ENCODE measurements at regions not wholly inside any gene's neighbourhood (a gene's known extent, or its start where the extent isn't known, plus 50 kb on each side); places are given as distances from the start of the nearest gene placed in this dataset.

GRCh38 chr7:32250471-32251260 lies 180.5 kb upstream of the PDE1C start:
- H3K9ac ChIP-seq, result no peak overlapping the region
- 43% methylated on average over 18 of the region's 18 CpGs for WGBS, 2 experiments (ENCODE audit: low coverage in 1 of 2, low lambda C conversion rate in 2 of 2, missing lambda C conversion rate in 2 of 2)
- H3K4me1 ChIP-seq (ENCODE audit: insufficient read depth), result no peaks in the 10 kb centered on the region
- no peaks in the 10 kb centered on the region for H3K36me3 ChIP-seq (ENCODE audit: low read depth)
- no peak overlapping the region for H2AFZ ChIP-seq
- no peaks in the 10 kb centered on the region for H3K9me3 ChIP-seq (ENCODE audit: low read depth)
- no peak for DNase-seq
- H4K20me1 ChIP-seq (ENCODE audit: insufficient read depth), result no peaks in the 10 kb centered on the region
- H3K4me2 ChIP-seq (ENCODE audit: unreplicated experiment), result no peak overlapping the region
- TF ChIP-seq EZH2 (IDR thresholded peaks at IDR 0.05; ENCODE audit: insufficient read depth, poor library complexity, severe bottlenecking), result no peak
- no peak for TF ChIP-seq EZH2phosphoT487 (IDR thresholded peaks at IDR 0.05; ENCODE audit: insufficient read depth, low read depth)
- H3K79me2 ChIP-seq (ENCODE audit: insufficient read depth), result no peaks in the 10 kb centered on the region
- no peak overlapping the region for H3K4me3 ChIP-seq
- no peaks in the 10 kb centered on the region for H3F3A ChIP-seq (ENCODE audit: insufficient read depth)
- no peak overlapping the region for H3K27ac ChIP-seq
- no peaks in the 10 kb centered on the region for H3K27me3 ChIP-seq (replicated peaks; ENCODE audit: insufficient read depth)
- no peaks in the 10 kb centered on the region for H3K9me2 ChIP-seq (ENCODE audit: insufficient read depth)
- in situ Hi-C loops (cut with MboI), result no loop called here

GRCh38 chr7:32250003-32250402 lies 179.8 kb upstream of the PDE1C start:
- H4K20me1 ChIP-seq (ENCODE audit: insufficient read depth), result no peaks in the 10 kb centered on the region
- no peak overlapping the region for H3K4me3 ChIP-seq
- no peak for TF ChIP-seq EZH2phosphoT487 (IDR thresholded peaks at IDR 0.05; ENCODE audit: insufficient read depth, low read depth)
- TF ChIP-seq EZH2 (IDR thresholded peaks at IDR 0.05; ENCODE audit: insufficient read depth, poor library complexity, severe bottlenecking), result no peak
- no peaks in the 10 kb centered on the region for H3K27me3 ChIP-seq (replicated peaks; ENCODE audit: insufficient read depth)
- no peak overlapping the region for H3K9ac ChIP-seq
- H3K79me2 ChIP-seq (ENCODE audit: insufficient read depth), result no peaks in the 10 kb centered on the region
- H3F3A ChIP-seq (ENCODE audit: insufficient read depth), result no peaks in the 10 kb centered on the region
- no peak overlapping the region for H3K4me2 ChIP-seq (ENCODE audit: unreplicated experiment)
- in situ Hi-C loops (cut with MboI), result no loop called here
- DNase-seq, result no peak
- H3K36me3 ChIP-seq (ENCODE audit: low read depth), result no peaks in the 10 kb centered on the region
- no peak overlapping the region for H3K27ac ChIP-seq
- H3K9me3 ChIP-seq (ENCODE audit: low read depth), result no peaks in the 10 kb centered on the region
- H3K4me1 ChIP-seq (ENCODE audit: insufficient read depth), result no peaks in the 10 kb centered on the region
- H2AFZ ChIP-seq, result no peak overlapping the region
- WGBS, 2 experiments (ENCODE audit: low coverage in 1 of 2, low lambda C conversion rate in 2 of 2, missing lambda C conversion rate in 2 of 2), result 7% methylated on average over 2 of the region's 2 CpGs
- no peaks in the 10 kb centered on the region for H3K9me2 ChIP-seq (ENCODE audit: insufficient read depth)

- in situ Hi-C loops (cut with MboI), result no loop called here
- Histone ChIP-seq H3K9ac (no peak overlapping the region), H4K20me1 (ENCODE audit: insufficient read depth) (no peaks in the 10 kb centered on the region), H3K4me2 (ENCODE audit: unreplicated experiment) (no peak overlapping the region), H3K79me2 (ENCODE audit: insufficient read depth) (no peaks in the 10 kb centered on the region), H3K27ac (no peak overlapping the region), H3K9me3 (ENCODE audit: low read depth) (no peaks in the 10 kb centered on the region), H3K4me3 (no peak overlapping the region), H3K27me3 (replicated peaks; ENCODE audit: insufficient read depth) (no peaks in the 10 kb centered on the region), H2AFZ (no peak overlapping the region), H3K4me1 (ENCODE audit: insufficient read depth) (no peaks in the 10 kb centered on the region), H3K36me3 (ENCODE audit: low read depth) (no peaks in the 10 kb centered on the region), H3K9me2 (ENCODE audit: insufficient read depth) (no peaks in the 10 kb centered on the region), H3F3A (ENCODE audit: insufficient read depth) (no peaks in the 10 kb centered on the region)
- TF ChIP-seq EZH2 (IDR thresholded peaks at IDR 0.05; ENCODE audit: insufficient read depth, poor library complexity, severe bottlenecking) (no peak), EZH2phosphoT487 (IDR thresholded peaks at IDR 0.05; ENCODE audit: insufficient read depth, low read depth) (no peak)
- 0% methylated on average over 2 of the region's 2 CpGs for WGBS, 2 experiments (ENCODE audit: low coverage in 1 of 2, low lambda C conversion rate in 2 of 2, missing lambda C conversion rate in 2 of 2)
- no peak for DNase-seq
Observed at GRCh38 chr7:32248522-32248921, 178.3 kb upstream of the PDE1C start.

- no peaks in the 10 kb centered on the region for H3F3A ChIP-seq (ENCODE audit: insufficient read depth)
- no peak for TF ChIP-seq EZH2phosphoT487 (IDR thresholded peaks at IDR 0.05; ENCODE audit: insufficient read depth, low read depth)
- no peak for TF ChIP-seq EZH2 (IDR thresholded peaks at IDR 0.05; ENCODE audit: insufficient read depth, poor library complexity, severe bottlenecking)
- H3K27me3 ChIP-seq (replicated peaks; ENCODE audit: insufficient read depth), result no peaks in the 10 kb centered on the region
- no peaks in the 10 kb centered on the region for H3K9me3 ChIP-seq (ENCODE audit: low read depth)
- no peaks in the 10 kb centered on the region for H3K79me2 ChIP-seq (ENCODE audit: insufficient read depth)
- H3K4me3 ChIP-seq, result no peak overlapping the region
- 24 to 39% methylated on average over 4 of the region's 4 CpGs for WGBS, 2 experiments (ENCODE audit: low coverage in 1 of 2, low lambda C conversion rate in 2 of 2, missing lambda C conversion rate in 2 of 2)
- no peaks in the 10 kb centered on the region for H3K9me2 ChIP-seq (ENCODE audit: insufficient read depth)
- H3K9ac ChIP-seq, result no peak overlapping the region
- no peaks in the 10 kb centered on the region for H3K36me3 ChIP-seq (ENCODE audit: low read depth)
- H3K4me1 ChIP-seq (ENCODE audit: insufficient read depth), result no peaks in the 10 kb centered on the region
- in situ Hi-C loops (cut with MboI), result no loop called here
- H3K27ac ChIP-seq, result no peak overlapping the region
- DNase-seq, result no peak
- H4K20me1 ChIP-seq (ENCODE audit: insufficient read depth), result no peaks in the 10 kb centered on the region
- H3K4me2 ChIP-seq (ENCODE audit: unreplicated experiment), result no peak overlapping the region
- no peak overlapping the region for H2AFZ ChIP-seq
Observed at GRCh38 chr7:32244806-32245345, 174.7 kb upstream of the PDE1C start.
